Astrocyte (in vitro differentiated cells and primary cell): ENCODE measurements at regions not wholly inside any gene's neighbourhood (a gene's known extent, or its start where the extent isn't known, plus 50 kb on each side); places are given as distances from the start of the nearest gene placed in this dataset.

Experiments
- EZH2 ChIP-seq: IDR thresholded peaks from 2 replicates; pipeline ENCODE4 v1.6.1; 2012; ENCODE audit warnings: mild to moderate bottlenecking, low read length, inconsistent platforms; ENCODE audit not compliant: insufficient read depth
- TF ChIP-seq, protein P1 (sequence below): IDR thresholded peaks from 2 replicates; pipeline ENCODE4 v1.5.1; 2011; ENCODE audit warnings: low read depth, mild to moderate bottlenecking, inconsistent platforms, low read length, moderate library complexity; ENCODE audit not compliant: insufficient read depth

DNA sequence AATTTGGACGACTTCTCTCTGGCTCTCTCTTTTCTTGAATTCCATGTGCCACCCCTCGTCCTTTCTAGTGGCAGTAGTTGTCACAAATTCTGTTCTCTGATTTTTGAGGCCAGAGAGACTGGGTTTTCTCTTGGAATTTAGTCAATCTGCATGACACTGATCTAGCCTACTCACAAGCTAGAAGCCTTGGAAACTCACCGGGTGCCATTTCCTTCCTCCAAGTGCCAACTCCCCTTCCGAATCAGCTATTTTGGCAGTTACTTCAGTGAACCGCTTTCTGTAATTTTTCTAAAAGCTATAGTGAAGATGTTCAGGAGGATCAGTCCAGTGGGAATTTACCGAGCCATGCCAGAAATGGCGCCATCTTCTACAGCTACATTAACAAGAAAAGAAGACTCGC, 228.9 kb downstream of the PMP22 start:
- TF ChIP-seq, protein P1, sequence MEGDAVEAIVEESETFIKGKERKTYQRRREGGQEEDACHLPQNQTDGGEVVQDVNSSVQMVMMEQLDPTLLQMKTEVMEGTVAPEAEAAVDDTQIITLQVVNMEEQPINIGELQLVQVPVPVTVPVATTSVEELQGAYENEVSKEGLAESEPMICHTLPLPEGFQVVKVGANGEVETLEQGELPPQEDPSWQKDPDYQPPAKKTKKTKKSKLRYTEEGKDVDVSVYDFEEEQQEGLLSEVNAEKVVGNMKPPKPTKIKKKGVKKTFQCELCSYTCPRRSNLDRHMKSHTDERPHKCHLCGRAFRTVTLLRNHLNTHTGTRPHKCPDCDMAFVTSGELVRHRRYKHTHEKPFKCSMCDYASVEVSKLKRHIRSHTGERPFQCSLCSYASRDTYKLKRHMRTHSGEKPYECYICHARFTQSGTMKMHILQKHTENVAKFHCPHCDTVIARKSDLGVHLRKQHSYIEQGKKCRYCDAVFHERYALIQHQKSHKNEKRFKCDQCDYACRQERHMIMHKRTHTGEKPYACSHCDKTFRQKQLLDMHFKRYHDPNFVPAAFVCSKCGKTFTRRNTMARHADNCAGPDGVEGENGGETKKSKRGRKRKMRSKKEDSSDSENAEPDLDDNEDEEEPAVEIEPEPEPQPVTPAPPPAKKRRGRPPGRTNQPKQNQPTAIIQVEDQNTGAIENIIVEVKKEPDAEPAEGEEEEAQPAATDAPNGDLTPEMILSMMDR, result no peak
- TF ChIP-seq EZH2, result no peak
